ENCODE measurements at regions not wholly inside any gene's neighbourhood (a gene's known extent, or its start where the extent isn't known, plus 50 kb on each side); places are given as distances from the start of the nearest gene placed in this dataset.
"Not testable (repeated sequence)": the region's sequence is repeated elsewhere in the genome, so short reads cannot be mapped to it uniquely, and the experiment has no call there.

DNA sequence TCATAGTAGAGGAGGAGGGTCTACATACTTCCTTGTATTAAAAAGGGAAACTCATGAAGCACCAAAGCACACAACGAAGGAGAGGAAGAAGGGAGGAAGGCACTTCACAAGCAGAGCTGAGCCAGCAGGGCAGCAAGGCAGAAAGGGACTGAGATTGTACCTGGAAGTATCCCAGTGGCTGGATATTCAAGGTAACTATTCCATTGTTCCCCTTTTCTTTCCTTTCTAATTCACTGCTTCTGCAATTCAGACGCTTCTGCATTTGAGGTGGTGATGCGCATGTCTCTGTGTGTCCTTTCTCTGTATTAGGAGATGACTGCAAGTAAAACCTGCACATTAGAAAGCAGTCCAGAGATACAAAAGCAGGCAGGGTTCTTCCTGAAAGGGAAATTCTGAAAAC is 54.9 kb downstream of the UBQLN2 start:
- FAIRE-seq: no peak

DNA sequence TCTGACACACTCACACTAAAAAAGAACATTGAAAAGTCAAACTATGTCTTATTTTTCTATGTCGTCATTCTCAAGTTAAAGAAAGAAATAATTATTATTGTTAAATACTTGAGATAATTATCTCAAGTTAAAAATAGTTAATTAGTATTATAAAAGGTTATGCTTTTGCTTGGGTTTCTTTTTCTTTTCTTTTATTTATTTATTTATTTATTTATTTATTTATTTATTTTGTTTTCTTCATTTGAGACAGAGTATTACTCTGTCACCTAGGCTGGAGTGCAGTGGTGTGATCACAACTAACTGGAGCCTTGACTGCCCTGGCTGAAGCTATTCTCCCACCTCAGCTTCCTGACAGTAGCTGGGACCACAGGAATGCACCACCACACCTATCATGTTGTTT is 59.9 kb downstream of the UBQLN2 start:
- FAIRE-seq: peak; percentile 86

DNA sequence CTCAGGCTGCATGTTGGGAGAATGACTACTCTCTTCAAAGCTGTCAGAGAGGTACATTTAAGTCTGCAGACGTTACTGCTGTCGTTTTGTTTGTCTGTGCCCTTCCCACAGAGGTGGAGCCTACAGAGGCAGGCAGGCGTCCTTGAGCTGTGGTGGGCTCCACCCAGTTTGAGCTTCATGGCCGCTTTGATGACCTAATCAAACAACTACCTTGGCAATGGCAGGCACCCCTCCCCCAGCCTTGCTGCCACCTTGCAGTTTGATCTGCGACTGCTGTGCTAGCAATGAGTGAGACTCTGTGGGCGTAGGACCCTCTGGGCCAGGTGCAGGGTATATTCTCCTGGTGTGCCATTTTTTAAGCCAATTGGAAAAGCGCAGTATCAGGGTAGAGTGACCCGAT is 71.6 kb downstream of the UBQLN2 start:
- FAIRE-seq: not testable (repeated sequence)

DNA sequence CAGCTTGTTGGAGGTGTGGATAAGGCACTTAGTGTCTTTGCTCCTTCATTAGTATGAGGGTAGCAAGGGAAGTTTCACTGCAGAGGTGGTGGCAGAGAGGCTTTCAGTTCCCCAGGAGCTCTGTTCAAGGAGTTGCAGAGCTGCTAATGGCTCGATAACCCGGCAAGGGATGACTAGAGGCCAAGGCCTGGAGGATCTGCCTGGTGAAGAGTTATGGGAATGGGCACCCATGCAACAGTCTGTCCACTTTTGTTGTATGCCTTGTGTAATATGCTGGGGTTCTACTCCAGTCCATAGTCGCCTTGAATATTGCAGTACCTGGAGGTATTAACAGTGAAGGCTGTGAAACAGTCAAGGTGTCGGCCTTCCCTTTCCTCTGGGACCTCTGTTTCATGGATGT is 67.8 kb upstream of the NBDY start:
- FAIRE-seq: no peak
